ENCODE measurements at regions not wholly inside any gene's neighbourhood (a gene's known extent, or its start where the extent isn't known, plus 50 kb on each side); places are given as distances from the start of the nearest gene placed in this dataset.

DNA sequence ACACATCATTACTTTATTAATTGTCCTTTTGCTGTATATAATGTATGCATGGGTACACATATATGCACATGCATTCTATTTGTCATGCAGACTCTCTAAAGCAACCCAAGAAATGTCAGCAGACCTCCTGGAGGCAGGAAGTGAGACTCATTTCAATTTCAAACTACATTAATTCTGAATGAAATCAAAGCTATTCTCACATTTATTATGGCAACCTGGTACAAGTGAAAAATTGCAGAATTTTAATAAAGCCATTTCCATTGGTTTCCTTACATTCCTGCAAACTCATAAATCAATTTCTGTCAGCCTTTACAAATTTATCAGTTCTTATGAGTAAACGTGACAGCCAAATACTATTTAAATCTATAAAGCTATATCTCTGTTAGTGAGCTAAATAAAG, 430.4 kb upstream of the NUDT12 start:
- TF ChIP-seq, protein P1, sequence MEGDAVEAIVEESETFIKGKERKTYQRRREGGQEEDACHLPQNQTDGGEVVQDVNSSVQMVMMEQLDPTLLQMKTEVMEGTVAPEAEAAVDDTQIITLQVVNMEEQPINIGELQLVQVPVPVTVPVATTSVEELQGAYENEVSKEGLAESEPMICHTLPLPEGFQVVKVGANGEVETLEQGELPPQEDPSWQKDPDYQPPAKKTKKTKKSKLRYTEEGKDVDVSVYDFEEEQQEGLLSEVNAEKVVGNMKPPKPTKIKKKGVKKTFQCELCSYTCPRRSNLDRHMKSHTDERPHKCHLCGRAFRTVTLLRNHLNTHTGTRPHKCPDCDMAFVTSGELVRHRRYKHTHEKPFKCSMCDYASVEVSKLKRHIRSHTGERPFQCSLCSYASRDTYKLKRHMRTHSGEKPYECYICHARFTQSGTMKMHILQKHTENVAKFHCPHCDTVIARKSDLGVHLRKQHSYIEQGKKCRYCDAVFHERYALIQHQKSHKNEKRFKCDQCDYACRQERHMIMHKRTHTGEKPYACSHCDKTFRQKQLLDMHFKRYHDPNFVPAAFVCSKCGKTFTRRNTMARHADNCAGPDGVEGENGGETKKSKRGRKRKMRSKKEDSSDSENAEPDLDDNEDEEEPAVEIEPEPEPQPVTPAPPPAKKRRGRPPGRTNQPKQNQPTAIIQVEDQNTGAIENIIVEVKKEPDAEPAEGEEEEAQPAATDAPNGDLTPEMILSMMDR (IDR thresholded peaks at IDR 0.05; ENCODE audit: low read depth, low read length, missing input control): no peak
- TF ChIP-seq JUND (IDR thresholded peaks at IDR 0.05): no peak
- TF ChIP-seq GABPA (IDR thresholded peaks at IDR 0.05 in 1 of 2, conservative IDR thresholded peaks at IDR 0.05 in 1 of 2): no peak
- TF ChIP-seq EGR1 (IDR thresholded peaks at IDR 0.05; ENCODE audit: low read depth in 2 of 2): no peak
- TF ChIP-seq RAD21 (IDR thresholded peaks at IDR 0.05): no peak
- no peak for TF ChIP-seq YY1 (IDR thresholded peaks at IDR 0.05)
- TF ChIP-seq RXRA (IDR thresholded peaks at IDR 0.05): no peak
- TF ChIP-seq, protein P2, sequence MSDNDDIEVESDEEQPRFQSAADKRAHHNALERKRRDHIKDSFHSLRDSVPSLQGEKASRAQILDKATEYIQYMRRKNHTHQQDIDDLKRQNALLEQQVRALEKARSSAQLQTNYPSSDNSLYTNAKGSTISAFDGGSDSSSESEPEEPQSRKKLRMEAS (IDR thresholded peaks at IDR 0.05): no peak
- TF ChIP-seq FOXA1 (IDR thresholded peaks at IDR 0.05): no peak
- TF ChIP-seq TAF1 (conservative IDR thresholded peaks at IDR 0.05): no peak
- TF ChIP-seq SP1 (IDR thresholded peaks at IDR 0.05): no peak
- TF ChIP-seq, protein P3, sequence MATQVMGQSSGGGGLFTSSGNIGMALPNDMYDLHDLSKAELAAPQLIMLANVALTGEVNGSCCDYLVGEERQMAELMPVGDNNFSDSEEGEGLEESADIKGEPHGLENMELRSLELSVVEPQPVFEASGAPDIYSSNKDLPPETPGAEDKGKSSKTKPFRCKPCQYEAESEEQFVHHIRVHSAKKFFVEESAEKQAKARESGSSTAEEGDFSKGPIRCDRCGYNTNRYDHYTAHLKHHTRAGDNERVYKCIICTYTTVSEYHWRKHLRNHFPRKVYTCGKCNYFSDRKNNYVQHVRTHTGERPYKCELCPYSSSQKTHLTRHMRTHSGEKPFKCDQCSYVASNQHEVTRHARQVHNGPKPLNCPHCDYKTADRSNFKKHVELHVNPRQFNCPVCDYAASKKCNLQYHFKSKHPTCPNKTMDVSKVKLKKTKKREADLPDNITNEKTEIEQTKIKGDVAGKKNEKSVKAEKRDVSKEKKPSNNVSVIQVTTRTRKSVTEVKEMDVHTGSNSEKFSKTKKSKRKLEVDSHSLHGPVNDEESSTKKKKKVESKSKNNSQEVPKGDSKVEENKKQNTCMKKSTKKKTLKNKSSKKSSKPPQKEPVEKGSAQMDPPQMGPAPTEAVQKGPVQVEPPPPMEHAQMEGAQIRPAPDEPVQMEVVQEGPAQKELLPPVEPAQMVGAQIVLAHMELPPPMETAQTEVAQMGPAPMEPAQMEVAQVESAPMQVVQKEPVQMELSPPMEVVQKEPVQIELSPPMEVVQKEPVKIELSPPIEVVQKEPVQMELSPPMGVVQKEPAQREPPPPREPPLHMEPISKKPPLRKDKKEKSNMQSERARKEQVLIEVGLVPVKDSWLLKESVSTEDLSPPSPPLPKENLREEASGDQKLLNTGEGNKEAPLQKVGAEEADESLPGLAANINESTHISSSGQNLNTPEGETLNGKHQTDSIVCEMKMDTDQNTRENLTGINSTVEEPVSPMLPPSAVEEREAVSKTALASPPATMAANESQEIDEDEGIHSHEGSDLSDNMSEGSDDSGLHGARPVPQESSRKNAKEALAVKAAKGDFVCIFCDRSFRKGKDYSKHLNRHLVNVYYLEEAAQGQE (IDR thresholded peaks at IDR 0.05): no peak

Measured in liver (tissue), 3 donors.